Body of pancreas (tissue), 4 donors: ENCODE measurements at regions not wholly inside any gene's neighbourhood (a gene's known extent, or its start where the extent isn't known, plus 50 kb on each side); places are given as distances from the start of the nearest gene placed in this dataset.

Experiments
- ATAC-seq: fragments of 150-250 bp; one replicate; pipeline ENCODE4 v1.9.1; 2016
- DNase-seq, 4 donors: peaks; one replicate each; pipeline ENCODE4 v3.0.0-alpha.2; 2019
- H3K27ac ChIP-seq, 4 donors: fragments of 200-600 bp; sonication (generic); 1 replicate in 3 of 4; 2 replicates in 1 of 4; pipeline versions ENCODE4 v1.5.1 to v1.6.1; 2016 to 2019; ENCODE audit warnings: mild to moderate bottlenecking in 1 of 4, mixed read lengths in 1 of 4, moderate library complexity in 1 of 4
- H3K27me3 ChIP-seq, 2 donors: fragments of 200-600 bp; sonication (generic); one replicate each; pipeline ENCODE4 v1.6.0; 2016; ENCODE audit warnings: mild to moderate bottlenecking in 1 of 2
- H3K36me3 ChIP-seq, 2 donors: fragments of 200-600 bp; sonication (generic); replicated peaks in 1 of 2; 2 replicates each; pipeline ENCODE4 v1.5.1; 2016; ENCODE audit warnings: low read depth in 2 of 2; ENCODE audit not compliant: insufficient read depth in 1 of 2
- H3K4me1 ChIP-seq: fragments of 200-600 bp; sonication (generic); one replicate; pipeline ENCODE4 v1.6.0; 2016
- H3K4me3 ChIP-seq, 2 donors: fragments of 200-600 bp; sonication (generic); 1 replicate in 1 of 2; 2 replicates in 1 of 2; pipeline ENCODE4 v1.5.1; 2016 to 2019
- H3K9me3 ChIP-seq, 3 donors: fragments of 200-600 bp; sonication (generic); 1 replicate in 2 of 3; 2 replicates in 1 of 3; pipeline ENCODE4 v1.5.1; 2016
- CTCF ChIP-seq, 7 experiments: fragments of 450-650 bp in 4 of 7; fragments of 200-600 bp in 3 of 7; sonication (generic) in 3 of 7; IDR thresholded peaks; one replicate each; pipeline ENCODE4 v1.5.1; 2016 to 2019; ENCODE audit warnings: antibody characterized with exemption in 7 of 7
- POLR2A ChIP-seq, 3 donors: fragments of 450-650 bp; IDR thresholded peaks; one replicate each; pipeline ENCODE4 v1.6.1; 2016; ENCODE audit warnings: antibody characterized with exemption in 3 of 3, mild to moderate bottlenecking in 2 of 3
- WGBS, 2 donors: methylation state at CpG; one replicate each; pipeline ENCODE4 v1.1.5; 2017; 5-methylcytosine and 5-hydroxymethylcytosine counted together
- intact Hi-C: fragments of 100-400 bp; cut with DNase I; formaldehyde crosslinking; loops from one replicate; pipeline ENCODE4 v1.15.1; 2023

GRCh38 chr5:103708601-103709000 is 146.0 kb upstream of the NUDT12 start:
- no peak overlapping the region for H3K27ac ChIP-seq
- no peak for ATAC-seq
- no peaks in the 10 kb centered on the region for H3K27me3 ChIP-seq
- no peak overlapping the region for H3K4me3 ChIP-seq
- no peak for DNase-seq
- no peaks in the 10 kb centered on the region for H3K4me1 ChIP-seq
- intact Hi-C loops = no loop called here
- no peaks in the 10 kb centered on the region for H3K9me3 ChIP-seq
- H3K36me3 ChIP-seq = no peaks in the 10 kb centered on the region
- no peak for TF ChIP-seq CTCF (IDR thresholded peaks at IDR 0.05)
- no peak for TF ChIP-seq POLR2A (IDR thresholded peaks at IDR 0.05)

DNA sequence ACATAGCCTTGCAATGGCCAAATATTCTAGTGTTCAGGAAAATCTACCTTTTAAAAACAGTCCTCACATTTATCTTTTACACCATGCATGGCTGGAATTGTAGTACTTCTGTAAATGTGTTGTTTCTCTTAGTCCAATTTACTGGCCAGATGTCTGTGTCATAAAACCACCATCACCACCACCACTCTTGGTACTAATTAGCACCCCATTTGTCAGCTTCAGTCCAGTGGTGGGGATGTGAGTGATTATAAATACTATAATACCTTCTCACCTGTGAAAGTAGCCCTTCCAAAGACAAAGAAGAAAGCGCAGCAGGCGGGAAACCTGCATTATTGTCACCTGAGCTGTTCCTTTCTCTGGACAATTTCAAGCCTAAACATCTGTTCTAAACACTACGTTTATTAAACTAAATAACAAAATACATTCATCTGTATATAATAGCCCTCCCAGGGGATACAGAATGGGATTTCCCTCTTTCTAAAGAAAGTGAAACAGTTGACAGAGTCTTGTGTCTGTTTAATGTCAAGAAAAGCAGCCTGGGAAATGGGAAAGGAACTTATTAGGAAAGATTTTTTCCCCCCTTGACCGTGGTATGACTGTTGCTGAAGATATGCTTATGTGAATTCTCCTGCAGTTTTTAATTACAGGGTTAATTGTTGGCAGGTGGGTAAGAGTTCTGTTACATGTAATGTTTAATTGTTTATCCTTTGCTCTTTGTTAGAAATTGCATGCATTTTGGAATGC is 144.5 kb upstream of the NUDT12 start:
- DNase-seq (no peak), ATAC-seq (no peak)
- H3K27ac ChIP-seq = no peak overlapping the region
- H3K4me3 ChIP-seq = no peak overlapping the region
- H3K9me3 ChIP-seq = no peaks in the 10 kb centered on the region
- no peaks in the 10 kb centered on the region for H3K27me3 ChIP-seq
- no peaks in the 10 kb centered on the region for H3K4me1 ChIP-seq
- TF ChIP-seq POLR2A (IDR thresholded peaks at IDR 0.05) (no peak), CTCF (IDR thresholded peaks at IDR 0.05) (no peak)
- H3K36me3 ChIP-seq = no peaks in the 10 kb centered on the region
- WGBS, 2 donors = 67 to 82% methylated on average over 4 of the region's 4 CpGs
- intact Hi-C loops = no loop called here

- no peak for DNase-seq
- Histone ChIP-seq H3K36me3 (no peaks in the 10 kb centered on the region), H3K9me3 (no peaks in the 10 kb centered on the region), H3K27me3 (no peaks in the 10 kb centered on the region), H3K27ac (no peak overlapping the region), H3K4me3 (no peak overlapping the region), H3K4me1 (no peaks in the 10 kb centered on the region)
- intact Hi-C loops = no loop called here
- ATAC-seq = no peak
- TF ChIP-seq POLR2A (IDR thresholded peaks at IDR 0.05) = no peak
- TF ChIP-seq CTCF (IDR thresholded peaks at IDR 0.05) = no peak
- 27 to 33% methylated on average over 3 of the region's 3 CpGs for WGBS, 2 donors
These were observed 141.0 kb upstream of the NUDT12 start for GRCh38 chr5:103703617-103704016.

DNA sequence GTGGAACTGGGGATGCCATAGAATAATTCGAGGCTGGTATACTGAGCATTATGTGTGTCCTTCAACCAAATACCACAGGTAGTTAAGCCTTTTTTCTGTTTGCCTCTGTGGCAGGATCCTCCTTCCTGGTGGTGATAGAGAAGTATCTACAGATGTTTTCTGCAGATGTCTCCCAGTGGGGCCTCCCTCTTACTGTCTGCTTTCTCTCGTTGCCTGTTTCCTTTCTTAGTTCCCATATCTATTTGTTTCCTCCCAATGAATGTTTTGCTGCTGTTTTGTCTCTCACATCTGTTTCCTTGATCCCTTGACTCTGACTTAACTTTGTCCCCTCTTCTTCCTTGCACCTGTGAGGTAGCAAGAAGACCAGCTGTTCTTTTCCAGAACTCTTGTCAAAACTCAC is 130.9 kb upstream of the NUDT12 start:
- H3K9me3 ChIP-seq = no peaks in the 10 kb centered on the region
- H3K36me3 ChIP-seq = no peaks in the 10 kb centered on the region
- ATAC-seq (no peak), DNase-seq (no peak)
- WGBS, 2 donors = 71 to 72% methylated on average over 2 of the region's 2 CpGs
- no peaks in the 10 kb centered on the region for H3K27me3 ChIP-seq
- H3K4me1 ChIP-seq = no peaks in the 10 kb centered on the region
- TF ChIP-seq POLR2A (IDR thresholded peaks at IDR 0.05) (no peak), CTCF (IDR thresholded peaks at IDR 0.05) (no peak)
- no peak overlapping the region for H3K27ac ChIP-seq
- intact Hi-C loops = no loop called here
- H3K4me3 ChIP-seq = no peak overlapping the region

GRCh38 chr5:103690676-103691075 is 128.1 kb upstream of the NUDT12 start:
- DNase-seq (no peak), ATAC-seq (no peak)
- intact Hi-C loops = no loop called here
- Histone ChIP-seq H3K9me3 (no peaks in the 10 kb centered on the region), H3K4me3 (no peak overlapping the region), H3K27me3 (no peaks in the 10 kb centered on the region), H3K27ac (no peak overlapping the region), H3K4me1 (no peaks in the 10 kb centered on the region), H3K36me3 (no peaks in the 10 kb centered on the region)
- no peak for TF ChIP-seq CTCF (IDR thresholded peaks at IDR 0.05)
- TF ChIP-seq POLR2A (IDR thresholded peaks at IDR 0.05) = no peak
- 46 to 87% methylated on average over 1 of the region's 1 CpG for WGBS, 2 donors
